NCI-H510A treated with DMSO at 0.1 percent for 48 hours (cell line): ENCODE measurements at regions not wholly inside any gene's neighbourhood (a gene's known extent, or its start where the extent isn't known, plus 50 kb on each side); places are given as distances from the start of the nearest gene placed in this dataset.
A peak's percentile ranks its signal among the peaks of the same experiment; 100 is the strongest.

ENCODE experiments used
- DNase-seq: peaks from one replicate; lab custom pipeline; 2025; lab: John Stamatoyannopoulos, UW

DNA sequence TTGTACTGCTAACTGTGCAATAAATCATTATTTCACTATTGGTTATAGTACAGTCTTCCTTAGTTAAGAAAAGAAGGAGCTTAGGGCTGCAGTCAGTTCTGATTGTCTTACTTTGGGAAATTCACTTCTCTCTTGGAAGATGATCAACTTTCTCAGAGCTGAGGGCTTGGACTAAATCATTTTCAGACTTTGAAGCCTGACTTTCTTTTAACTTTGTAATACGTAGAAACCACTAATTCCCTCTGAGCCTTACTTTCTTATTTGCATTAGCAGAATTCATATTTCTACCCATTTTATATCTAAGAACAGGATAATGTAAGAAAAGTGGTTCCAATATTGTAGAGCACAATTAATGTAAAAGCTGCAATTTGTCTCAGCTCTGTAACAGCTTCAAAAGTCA, 386.4 kb downstream of the TRIB2 start:
- no peak for DNase-seq

DNA sequence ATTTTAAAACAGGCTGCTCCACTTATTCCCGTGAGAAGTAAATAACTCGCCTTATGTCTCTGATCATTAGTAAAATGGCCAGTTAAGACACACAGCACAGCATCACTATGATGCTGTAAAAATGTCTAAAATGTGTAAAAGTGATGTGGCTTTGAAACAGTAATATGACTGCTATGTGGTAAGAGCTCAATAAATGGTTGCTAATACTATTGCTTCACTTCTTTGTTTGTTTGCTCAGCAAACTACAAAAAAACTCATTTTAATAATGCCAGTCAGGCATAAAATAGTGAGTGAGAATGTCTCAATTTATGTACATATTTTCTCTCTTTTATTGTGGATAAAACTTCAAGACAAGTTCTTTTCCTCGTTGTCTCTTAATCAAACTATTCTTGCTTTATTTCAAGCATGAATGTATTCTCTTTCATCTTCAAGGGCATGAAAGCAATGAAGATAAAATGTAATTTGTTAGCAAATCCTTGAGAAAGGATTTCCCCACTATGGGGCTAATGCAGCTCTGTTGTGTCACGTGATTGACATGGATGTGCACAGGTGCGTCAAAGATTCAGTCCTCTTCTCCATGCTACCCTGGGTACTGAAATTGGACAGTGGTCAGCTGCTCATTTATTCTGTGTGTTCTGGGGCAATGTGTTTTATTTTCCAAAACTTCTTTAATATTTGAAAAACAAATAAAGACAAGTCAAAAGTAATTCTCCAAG, 387.2 kb downstream of the TRIB2 start:
- DNase-seq: no peak

- no peak for DNase-seq
Observed at GRCh38 chr2:13104723-13105122, 388.0 kb downstream of the TRIB2 start.

GRCh38 chr2:13106302-13106701, 389.6 kb downstream of the TRIB2 start:
- no peak for DNase-seq

DNA sequence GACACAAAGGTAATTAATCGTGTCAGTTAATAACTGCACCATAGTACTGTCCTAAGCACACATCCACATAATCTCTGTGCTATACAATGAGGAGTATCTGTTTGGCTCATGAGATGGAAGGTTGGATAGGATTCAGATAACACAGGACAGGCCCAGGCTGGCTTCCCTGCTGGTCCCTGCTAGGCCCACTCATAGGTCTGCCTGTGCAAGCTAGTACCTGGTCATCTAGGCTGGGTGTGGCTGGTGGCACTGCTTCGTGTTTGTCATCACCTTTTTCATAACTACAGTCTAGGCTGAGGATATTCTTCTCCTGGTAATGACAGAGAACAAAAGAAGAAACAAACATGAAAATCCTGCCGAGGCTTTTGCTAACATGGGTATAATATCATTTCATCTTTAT, 392.8 kb downstream of the TRIB2 start:
- no peak for DNase-seq

GRCh38 chr2:13110825-13111224, 394.1 kb downstream of the TRIB2 start:
- DNase-seq: no peak

DNA sequence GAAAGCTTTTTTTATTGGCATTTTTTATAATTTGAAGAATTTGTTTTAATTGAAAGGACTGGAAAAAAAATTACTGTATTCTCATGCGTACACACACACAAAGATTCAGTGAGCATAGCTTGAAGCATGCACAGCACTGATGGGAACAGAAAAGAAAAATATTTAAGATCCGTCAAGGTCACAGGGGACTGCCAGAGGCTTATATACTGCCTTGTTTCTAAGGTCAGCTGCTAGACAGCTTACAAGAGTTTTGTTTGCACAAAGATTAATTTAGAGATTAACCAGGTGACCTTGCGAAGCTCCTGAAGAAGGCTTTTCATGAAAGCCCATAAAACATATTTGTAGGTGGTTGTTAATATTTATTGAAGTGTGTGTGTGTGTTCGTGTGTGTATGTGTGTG, 396.3 kb downstream of the TRIB2 start:
- peak; percentile 5 for DNase-seq

GRCh38 chr2:13114391-13114790, 397.7 kb downstream of the TRIB2 start:
- no peak for DNase-seq

- DNase-seq: peak; percentile 50
Observed at GRCh38 chr2:13115643-13116042, 398.9 kb downstream of the TRIB2 start.

DNA sequence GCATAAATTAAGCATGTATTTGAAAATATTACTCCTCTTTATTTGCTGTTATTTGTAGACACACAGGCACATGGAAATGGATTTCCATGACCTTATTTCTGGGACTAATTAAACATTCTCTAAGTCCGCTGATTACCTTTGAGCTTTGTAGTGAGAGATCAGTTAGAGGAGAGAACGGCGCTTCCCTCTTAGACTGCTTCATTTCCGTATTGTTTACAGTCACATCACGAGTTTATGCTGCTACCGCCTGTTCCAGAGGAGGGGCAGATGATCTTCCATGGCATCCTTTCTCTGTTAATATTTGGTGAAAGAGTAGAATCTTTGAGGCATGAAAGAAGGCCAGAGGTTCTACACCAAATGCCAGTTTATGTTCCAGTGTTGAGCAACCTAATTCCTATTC, 404.4 kb downstream of the TRIB2 start:
- DNase-seq: no peak

DNA sequence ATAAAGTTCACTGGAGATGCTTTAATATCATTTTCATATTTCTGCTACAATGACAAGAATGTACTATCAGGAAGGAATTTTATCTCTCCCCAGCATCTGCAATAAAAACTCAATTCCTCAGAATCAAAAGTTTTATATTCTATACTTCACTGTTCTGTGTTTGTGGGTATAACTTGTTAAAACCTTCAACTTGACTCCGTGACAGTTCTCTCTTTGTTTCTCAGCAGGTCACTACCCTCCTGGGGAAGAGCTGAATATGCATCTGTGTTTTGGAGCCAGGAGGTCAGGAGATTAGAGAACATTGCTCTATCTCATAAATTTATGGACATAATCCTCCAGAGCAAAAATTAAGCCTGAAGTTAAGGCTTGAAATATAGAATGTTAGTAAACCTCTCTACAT, 411.4 kb downstream of the TRIB2 start:
- no peak for DNase-seq

DNA sequence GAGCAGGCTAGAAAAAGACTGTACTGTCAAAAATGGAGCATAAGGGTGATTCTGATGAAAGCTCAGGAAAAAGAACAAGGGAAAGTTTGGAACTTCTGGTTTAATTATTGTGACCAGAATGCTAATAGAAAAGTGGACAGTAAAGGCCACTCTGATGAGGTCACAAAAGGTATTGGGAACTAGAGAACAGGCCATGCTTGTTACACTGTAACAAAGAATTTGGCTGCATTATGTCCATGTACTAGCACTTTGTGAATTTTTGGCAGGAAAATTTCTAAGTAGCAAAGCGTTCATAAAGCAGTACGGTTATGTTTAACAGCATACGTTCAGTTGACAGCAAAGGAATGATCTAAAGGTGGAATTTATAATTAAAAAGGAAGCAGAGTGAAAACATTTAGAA, 418.6 kb downstream of the TRIB2 start:
- no peak for DNase-seq

- no peak for DNase-seq
Observed at GRCh38 chr2:13135856-13136255, 419.1 kb downstream of the TRIB2 start.

GRCh38 chr2:13137679-13138078, 420.9 kb downstream of the TRIB2 start:
- no peak for DNase-seq

- DNase-seq: no peak
Observed at GRCh38 chr2:13141315-13141714, 424.6 kb downstream of the TRIB2 start.

DNA sequence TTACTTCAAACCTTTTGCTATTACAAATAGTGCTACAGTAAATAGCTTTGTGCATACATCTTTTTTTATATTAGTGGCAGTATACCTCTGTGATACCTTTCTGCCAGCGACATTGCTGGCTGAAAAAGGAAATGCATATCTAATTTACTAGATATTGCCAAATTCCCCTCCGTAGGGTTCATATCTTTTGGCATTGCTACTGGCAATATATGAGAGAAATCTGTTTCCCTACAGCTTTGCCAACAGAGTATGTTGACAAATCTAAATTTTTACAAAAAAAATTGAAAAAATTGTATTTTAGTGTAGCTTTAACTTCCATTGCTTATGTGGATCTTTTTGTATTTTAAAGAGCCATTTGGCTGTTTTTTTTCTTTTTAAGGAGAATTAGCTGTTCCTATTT, 426.7 kb downstream of the TRIB2 start:
- DNase-seq: no peak

GRCh38 chr2:13156916-13157315, 440.2 kb downstream of the TRIB2 start:
- no peak for DNase-seq

DNA sequence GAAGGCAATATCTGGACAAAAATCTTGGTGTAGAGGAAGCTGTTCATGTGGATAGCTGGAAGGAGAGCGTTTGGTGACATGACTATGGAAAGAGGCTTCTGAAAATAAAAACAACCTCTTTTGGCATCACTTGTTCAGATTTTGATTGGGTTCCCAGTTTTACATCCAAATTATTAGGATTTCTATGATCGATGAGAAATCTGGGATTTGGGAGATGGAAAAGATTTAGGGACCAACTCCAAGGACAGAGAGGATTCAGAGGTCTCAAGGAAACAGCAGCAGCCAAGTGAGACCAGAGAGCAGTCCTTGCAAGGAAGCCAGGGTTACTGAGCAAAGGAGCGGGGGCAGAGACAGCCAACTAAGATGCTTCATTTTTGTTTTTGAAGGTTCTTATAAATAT, 441.7 kb downstream of the TRIB2 start:
- DNase-seq: no peak

DNA sequence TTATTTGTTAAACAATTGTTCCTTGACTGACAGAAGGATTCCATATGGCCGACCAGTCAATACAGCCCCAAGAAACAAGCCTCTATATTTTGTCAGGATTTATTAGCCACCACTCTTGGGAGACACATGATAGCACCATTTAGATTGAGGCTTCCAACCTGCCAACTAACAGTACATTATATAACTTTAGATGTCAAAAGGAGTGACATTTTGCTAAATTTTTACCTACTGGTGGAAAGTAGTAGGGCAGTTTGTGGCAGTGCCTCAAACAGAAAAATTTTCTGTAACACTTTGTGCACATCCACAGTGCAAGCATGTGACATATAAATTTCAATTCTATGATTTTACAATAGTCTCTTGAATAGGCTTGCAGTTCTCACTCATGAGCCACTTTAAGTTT, 464.0 kb downstream of the TRIB2 start:
- DNase-seq: no peak

DNA sequence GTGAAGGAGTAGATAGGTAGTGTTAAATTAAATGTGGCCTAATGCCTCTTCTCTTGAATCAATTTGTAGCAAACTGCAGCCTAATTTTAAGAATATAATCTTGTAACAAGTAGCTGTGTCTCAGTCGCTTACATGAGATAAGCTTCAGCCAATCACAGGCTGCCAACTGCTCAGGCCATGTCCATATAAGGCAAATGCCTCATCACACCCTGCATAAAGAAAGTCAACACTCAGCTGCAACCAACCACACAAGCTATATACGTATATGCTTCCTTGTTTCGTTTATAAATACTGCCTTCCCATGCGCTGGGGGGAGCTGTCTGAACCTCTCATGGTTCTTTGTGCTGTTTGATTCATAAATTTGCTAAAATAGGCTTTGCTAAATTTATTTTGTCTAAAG, 476.3 kb downstream of the TRIB2 start:
- DNase-seq: peak; percentile 13

DNA sequence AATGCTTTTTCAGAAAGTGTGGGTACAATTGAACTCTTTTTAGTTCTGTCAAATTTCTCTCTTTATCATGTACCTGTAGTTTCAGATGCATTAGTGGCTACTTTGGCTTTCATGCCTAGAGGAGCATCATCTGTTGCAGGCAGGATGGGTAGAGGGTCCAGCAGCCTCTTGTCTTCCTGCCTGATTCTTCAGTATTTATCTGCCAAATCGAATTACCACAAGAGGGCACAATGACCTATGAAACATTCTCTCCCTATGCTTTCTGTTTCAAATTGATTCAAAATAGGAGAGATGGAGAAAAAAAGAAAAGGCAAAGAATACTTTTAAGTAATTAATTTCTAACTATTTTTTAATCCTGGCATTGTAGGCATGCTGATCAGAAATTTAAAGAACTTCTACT, 477.2 kb downstream of the TRIB2 start:
- peak; percentile 48 for DNase-seq

DNA sequence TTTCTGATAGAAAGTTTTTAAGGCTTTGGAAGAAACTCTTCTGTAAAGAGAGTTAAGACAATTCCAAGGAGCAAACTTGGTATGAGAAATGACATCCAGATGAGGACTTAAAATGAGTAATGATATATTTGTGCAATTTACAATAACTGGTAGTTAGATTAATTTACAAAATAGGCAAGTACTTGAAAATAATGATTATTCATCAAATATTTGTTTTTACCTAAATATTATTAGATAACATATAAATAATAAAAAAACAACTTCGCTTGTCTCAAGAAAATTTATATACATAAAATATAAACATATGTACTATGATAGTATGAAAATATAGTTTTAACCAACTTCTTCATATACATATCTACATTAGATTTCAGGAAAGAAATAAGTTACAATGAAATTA, 478.5 kb downstream of the TRIB2 start:
- DNase-seq: no peak

DNA sequence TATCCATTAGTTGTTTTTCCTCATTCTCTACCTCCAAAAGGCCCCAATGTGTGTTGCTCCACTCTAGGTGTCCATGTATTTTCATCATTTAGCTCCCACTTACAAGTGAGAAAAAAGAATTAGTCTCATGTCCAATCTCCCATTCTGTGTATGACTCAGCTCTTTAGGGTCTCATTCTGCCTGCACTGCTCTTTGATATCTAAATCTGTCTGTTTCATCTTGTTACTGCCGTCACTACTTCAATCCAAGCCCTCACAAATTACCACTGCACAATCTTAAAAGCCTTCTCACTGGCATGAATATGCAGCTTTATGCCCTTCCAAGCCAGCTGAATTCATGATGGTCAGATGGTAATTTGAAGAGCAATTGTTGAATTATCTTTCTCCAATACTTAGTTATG, 480.5 kb downstream of the TRIB2 start:
- no peak for DNase-seq

GRCh38 chr2:13201924-13202323, 485.2 kb downstream of the TRIB2 start:
- peak; percentile 10 for DNase-seq

DNA sequence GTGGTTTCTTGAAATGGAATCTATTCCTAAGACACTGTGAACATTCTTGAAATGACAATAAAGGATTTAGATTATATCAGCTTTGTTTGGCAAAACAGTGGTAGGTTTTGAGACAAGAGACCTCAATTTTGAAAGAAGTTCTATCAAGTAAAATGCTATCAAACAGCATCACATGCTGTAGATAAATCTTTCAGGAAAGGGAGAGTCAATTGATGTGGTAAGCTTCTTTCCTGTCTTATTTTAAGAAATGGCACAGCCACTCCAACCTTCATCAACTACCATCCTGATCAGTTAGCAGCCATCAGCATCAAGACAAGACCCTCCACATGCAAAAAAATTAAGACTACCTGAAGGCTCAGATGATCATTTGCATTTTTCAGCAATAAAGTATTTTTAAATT, 495.4 kb downstream of the TRIB2 start:
- no peak for DNase-seq
